Central memory CD8-positive, alpha-beta T cell (primary cell): ENCODE measurements at regions not wholly inside any gene's neighbourhood (a gene's known extent, or its start where the extent isn't known, plus 50 kb on each side); places are given as distances from the start of the nearest gene placed in this dataset.
"Not testable (repeated sequence)": the region's sequence is repeated elsewhere in the genome, so short reads cannot be mapped to it uniquely, and the experiment has no call there.

Experiments used
- ATAC-seq: fragments of 150-1000 bp; cut with Tn5 transposase; replicated peaks from 2 replicates; pipeline ENCODE4 v1.10.0; 2022; ENCODE audit warnings: mild to moderate bottlenecking, moderate FRiP score, moderate number of reproducible peaks; ENCODE audit not compliant: poor library complexity, severe bottlenecking; ENCODE audit errors: extremely low read depth
- DNase-seq, 2 donors: peaks; one replicate each; pipeline ENCODE4 v3.0.0; 2021; ENCODE audit warnings: low spot score in 2 of 2
- H3K27ac Mint-ChIP-seq: one replicate; pipeline ENCODE4 v1.8.0; 2022; ENCODE audit warnings: low read depth, mild to moderate bottlenecking, moderate library complexity, mixed read lengths
- H3K27me3 Mint-ChIP-seq: one replicate; pipeline ENCODE4 v1.8.0; 2022; ENCODE audit warnings: mixed read lengths
- H3K36me3 Mint-ChIP-seq: one replicate; pipeline ENCODE4 v1.8.0; 2022; ENCODE audit warnings: mild to moderate bottlenecking, moderate library complexity, mixed read lengths; ENCODE audit not compliant: insufficient read depth
- H3K4me1 Mint-ChIP-seq: one replicate; pipeline ENCODE4 v1.8.0; 2022; ENCODE audit warnings: mixed read lengths
- H3K4me3 Mint-ChIP-seq: one replicate; pipeline ENCODE4 v1.8.0; 2022; ENCODE audit warnings: mild to moderate bottlenecking, moderate library complexity, mixed read lengths
- H3K9me3 Mint-ChIP-seq: one replicate; pipeline ENCODE4 v1.8.0; 2022; ENCODE audit warnings: mixed read lengths

- H3K36me3 Mint-ChIP-seq = no peaks in the 10 kb centered on the region
- no peaks in the 10 kb centered on the region for H3K27me3 Mint-ChIP-seq
- DNase-seq = no peak
- no peak for ATAC-seq
- peaks cover 4% of the 10 kb centered on the region for H3K9me3 Mint-ChIP-seq
- no peak overlapping the region for H3K4me3 Mint-ChIP-seq
- H3K4me1 Mint-ChIP-seq = no peaks in the 10 kb centered on the region
- H3K27ac Mint-ChIP-seq = no peak overlapping the region
These were observed 50.7 kb upstream of the C12orf71 start for GRCh38 chr12:27133022-27133590.

DNA sequence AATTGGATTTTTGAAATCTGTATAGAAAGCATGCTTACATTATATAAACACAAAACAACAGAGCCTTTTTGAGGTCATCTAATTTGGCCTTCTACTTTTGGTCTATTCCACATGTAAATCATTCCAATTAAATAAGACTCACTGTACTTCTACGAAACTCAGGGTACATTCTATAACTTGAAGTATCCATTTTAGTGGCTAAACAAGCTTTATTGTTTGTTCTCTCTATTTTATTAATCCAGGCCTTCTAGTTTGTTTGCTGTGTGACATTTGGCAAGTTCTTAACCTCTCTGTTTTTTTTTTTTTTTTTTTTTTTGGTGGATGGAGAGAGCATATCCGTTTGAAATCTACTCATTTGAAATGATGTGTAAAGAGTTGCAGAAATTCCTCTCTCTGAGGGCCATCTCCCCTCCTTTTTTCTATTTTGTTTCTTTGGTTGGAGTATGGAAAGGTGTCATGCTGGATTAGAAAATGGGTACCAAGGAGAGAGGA lies 58.1 kb upstream of the C12orf71 start:
- Mint-ChIP-seq H3K27ac (no peak overlapping the region), H3K36me3 (peaks cover 2% of the 10 kb centered on the region)

DNA sequence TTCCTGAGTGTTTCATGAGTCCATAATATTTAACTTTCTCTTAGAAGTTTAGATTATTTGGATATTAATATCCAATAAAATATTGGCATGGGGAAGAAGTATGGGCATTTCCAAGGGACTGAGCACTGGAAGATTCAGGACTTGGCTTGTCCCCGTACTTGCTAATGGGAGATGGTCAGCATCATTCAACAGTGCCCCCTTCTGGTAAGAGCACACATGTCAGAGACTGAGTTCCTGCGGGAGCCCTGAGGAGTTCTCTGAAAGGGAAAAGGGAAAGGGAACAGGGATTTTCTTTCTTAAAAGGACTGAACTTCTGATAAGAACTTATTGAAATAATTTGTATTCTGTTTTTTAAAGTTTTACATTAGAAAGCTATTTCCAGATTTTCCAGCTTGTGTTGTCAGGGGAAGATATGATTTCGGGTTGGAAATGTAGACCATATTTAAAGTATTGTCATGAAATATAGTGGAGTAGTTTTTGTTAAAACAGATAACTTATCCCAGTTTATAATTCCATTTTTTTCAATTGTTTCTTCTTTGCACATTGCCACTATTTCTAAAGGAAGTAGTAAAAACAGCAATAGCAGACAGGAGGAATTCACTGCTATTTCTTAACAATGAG lies 59.8 kb upstream of the C12orf71 start:
- no peak for ATAC-seq

More for the DNA sequence above, 58.1 kb upstream of the C12orf71 start:
- Mint-ChIP-seq H3K27me3 (no peaks in the 10 kb centered on the region), H3K4me3 (no peak overlapping the region), H3K9me3 (peaks cover 4% of the 10 kb centered on the region), H3K4me1 (no peaks in the 10 kb centered on the region)
- DNase-seq (no peak), ATAC-seq (no peak)

GRCh38 chr12:27143256-27144069 lies 61.1 kb upstream of the C12orf71 start:
- no peak for ATAC-seq
- no peaks in the 10 kb centered on the region for H3K4me1 Mint-ChIP-seq
- no peaks in the 10 kb centered on the region for H3K9me3 Mint-ChIP-seq
- no peak overlapping the region for H3K27ac Mint-ChIP-seq
- H3K36me3 Mint-ChIP-seq = peaks cover 4% of the 10 kb centered on the region
- H3K4me3 Mint-ChIP-seq = peak overlapping the region; percentile 20
- H3K27me3 Mint-ChIP-seq = no peaks in the 10 kb centered on the region
- no peak for DNase-seq

More for the DNA sequence above, 59.8 kb upstream of the C12orf71 start:
- Mint-ChIP-seq H3K4me3 (no peak overlapping the region), H3K9me3 (no peaks in the 10 kb centered on the region), H3K27ac (peak overlapping the region; percentile 38), H3K4me1 (no peaks in the 10 kb centered on the region), H3K36me3 (peaks cover 4% of the 10 kb centered on the region), H3K27me3 (no peaks in the 10 kb centered on the region)
- no peak for DNase-seq

GRCh38 chr12:27145725-27146124 lies 63.3 kb upstream of the C12orf71 start:
- not testable (repeated sequence) for H3K27me3 Mint-ChIP-seq, H3K27ac Mint-ChIP-seq, ATAC-seq

DNA sequence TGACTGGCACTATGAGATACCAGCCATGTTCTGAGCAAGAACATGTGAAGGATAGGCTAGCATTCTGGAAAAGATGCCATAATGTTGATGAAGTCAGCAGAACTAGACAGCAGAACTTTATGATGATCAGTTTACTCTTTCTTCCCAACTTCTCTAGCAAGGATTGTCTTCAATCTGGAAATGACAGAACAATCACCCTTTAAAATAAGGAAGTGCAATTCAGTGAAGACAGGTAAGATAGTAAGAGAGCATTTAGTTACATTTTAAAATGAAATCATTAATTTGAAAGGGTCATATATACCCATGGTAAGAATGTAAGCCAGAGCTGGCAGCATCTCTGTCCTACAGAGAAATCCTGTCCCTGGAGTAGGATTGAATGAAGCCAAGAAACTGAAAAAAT lies 66.0 kb upstream of the C12orf71 start:
- no peak for ATAC-seq
- Mint-ChIP-seq H3K4me3 (no peak overlapping the region), H3K36me3 (peaks cover 3% of the 10 kb centered on the region), H3K27ac (no peak overlapping the region), H3K27me3 (no peaks in the 10 kb centered on the region), H3K4me1 (no peaks in the 10 kb centered on the region), H3K9me3 (no peaks in the 10 kb centered on the region)
- no peak for DNase-seq

More at GRCh38 chr12:27145725-27146124, 63.3 kb upstream of the C12orf71 start:
- not testable (repeated sequence) for H3K4me3 Mint-ChIP-seq, H3K9me3 Mint-ChIP-seq, DNase-seq, H3K36me3 Mint-ChIP-seq, H3K4me1 Mint-ChIP-seq

DNA sequence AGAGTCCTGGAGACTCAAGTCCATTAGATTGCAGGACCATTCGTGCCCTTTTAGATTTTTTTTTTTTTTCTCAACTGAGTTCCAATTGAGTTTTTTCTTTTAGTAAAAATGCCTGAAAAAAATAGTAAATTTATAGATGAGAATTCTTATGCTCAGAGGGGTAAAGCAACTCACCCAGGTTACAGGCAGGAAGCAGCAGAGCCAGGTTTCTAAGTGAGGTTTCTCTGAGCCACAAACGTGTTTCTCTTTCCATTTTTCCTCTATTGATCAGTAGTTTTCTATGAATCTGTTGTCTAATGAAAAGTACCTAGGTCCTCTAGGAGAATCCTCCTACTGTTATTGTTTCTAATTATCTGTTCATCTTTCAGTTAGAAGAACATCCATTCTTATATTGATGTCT lies 66.4 kb upstream of the C12orf71 start:
- no peaks in the 10 kb centered on the region for H3K4me1 Mint-ChIP-seq
- no peak for DNase-seq
- no peaks in the 10 kb centered on the region for H3K9me3 Mint-ChIP-seq
- no peaks in the 10 kb centered on the region for H3K27me3 Mint-ChIP-seq
- H3K27ac Mint-ChIP-seq = no peak overlapping the region
- H3K4me3 Mint-ChIP-seq = no peak overlapping the region
- H3K36me3 Mint-ChIP-seq = peaks cover 3% of the 10 kb centered on the region
- ATAC-seq = no peak

DNA sequence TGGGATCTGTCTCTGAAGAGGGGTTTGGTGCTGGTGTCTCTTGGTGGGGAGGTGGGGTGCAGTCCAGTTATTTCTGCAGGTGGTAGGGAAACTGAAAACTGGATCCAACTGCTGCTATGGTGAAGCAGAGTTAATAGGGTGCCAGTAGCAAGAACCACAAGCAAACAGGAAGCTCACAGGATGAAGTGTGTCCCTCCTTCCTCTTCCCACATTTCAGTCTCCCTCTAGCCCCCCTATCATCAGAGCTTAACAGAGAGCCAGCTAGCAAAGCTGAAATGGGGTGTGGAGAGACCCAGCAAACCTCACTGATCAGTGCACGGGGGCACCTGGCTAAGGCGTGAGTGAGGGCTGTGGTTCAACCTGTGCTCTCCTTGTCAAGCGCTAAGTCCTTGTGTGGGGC lies 69.1 kb upstream of the C12orf71 start:
- Mint-ChIP-seq H3K4me3 (no peak overlapping the region), H3K27me3 (no peaks in the 10 kb centered on the region)
- no peak for ATAC-seq

DNA sequence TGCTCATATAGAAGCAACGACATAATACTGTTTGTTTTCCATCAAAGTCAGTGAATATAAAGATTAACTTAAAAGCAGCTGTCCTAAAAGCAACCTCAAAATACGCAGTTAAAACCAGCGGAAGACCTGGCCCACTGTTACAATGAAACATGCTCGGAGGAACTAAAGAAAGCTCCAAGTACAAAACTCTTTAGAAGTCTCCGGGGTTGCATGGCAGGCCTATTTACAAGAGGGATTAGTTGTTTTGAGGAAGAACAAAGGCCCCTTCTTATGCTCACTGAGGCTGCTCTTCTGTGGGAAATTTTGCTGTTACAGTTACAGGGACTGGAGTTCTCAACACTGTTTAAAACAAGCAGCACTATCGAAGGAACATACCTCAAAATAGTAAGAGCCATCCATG lies 75.9 kb upstream of the C12orf71 start:
- Mint-ChIP-seq H3K36me3 (no peaks in the 10 kb centered on the region), H3K9me3 (no peaks in the 10 kb centered on the region), H3K4me3 (no peak overlapping the region), H3K4me1 (no peaks in the 10 kb centered on the region), H3K27me3 (no peaks in the 10 kb centered on the region), H3K27ac (no peak overlapping the region)
- DNase-seq (no peak), ATAC-seq (no peak)

More for the DNA sequence above, 69.1 kb upstream of the C12orf71 start:
- H3K4me1 Mint-ChIP-seq = no peaks in the 10 kb centered on the region
- DNase-seq = no peak
- H3K36me3 Mint-ChIP-seq = peaks cover 3% of the 10 kb centered on the region
- no peak overlapping the region for H3K27ac Mint-ChIP-seq
- H3K9me3 Mint-ChIP-seq = no peaks in the 10 kb centered on the region

GRCh38 chr12:27161458-27162228 lies 79.3 kb upstream of the C12orf71 start:
- no peaks in the 10 kb centered on the region for H3K4me1 Mint-ChIP-seq
- DNase-seq (no peak), ATAC-seq (no peak)
- H3K9me3 Mint-ChIP-seq = no peaks in the 10 kb centered on the region
- H3K36me3 Mint-ChIP-seq = no peaks in the 10 kb centered on the region
- no peaks in the 10 kb centered on the region for H3K27me3 Mint-ChIP-seq
- H3K4me3 Mint-ChIP-seq = no peak overlapping the region
- H3K27ac Mint-ChIP-seq = peak overlapping the region; percentile 22

GRCh38 chr12:27162229-27162537 lies 79.8 kb upstream of the C12orf71 start:
- Mint-ChIP-seq H3K9me3 (no peaks in the 10 kb centered on the region), H3K27ac (no peak overlapping the region), H3K4me3 (no peak overlapping the region), H3K36me3 (no peaks in the 10 kb centered on the region), H3K4me1 (no peaks in the 10 kb centered on the region), H3K27me3 (no peaks in the 10 kb centered on the region)
- no peak for DNase-seq
- no peak for ATAC-seq

GRCh38 chr12:27163048-27163715 lies 80.8 kb upstream of the C12orf71 start:
- no peaks in the 10 kb centered on the region for H3K27me3 Mint-ChIP-seq
- DNase-seq (no peak), ATAC-seq (no peak)
- H3K27ac Mint-ChIP-seq = no peak overlapping the region
- no peaks in the 10 kb centered on the region for H3K9me3 Mint-ChIP-seq
- no peaks in the 10 kb centered on the region for H3K4me1 Mint-ChIP-seq
- no peak overlapping the region for H3K4me3 Mint-ChIP-seq
- no peaks in the 10 kb centered on the region for H3K36me3 Mint-ChIP-seq
